ENCODE measurements at regions not wholly inside any gene's neighbourhood (a gene's known extent, or its start where the extent isn't known, plus 50 kb on each side); places are given as distances from the start of the nearest gene placed in this dataset.

DNA sequence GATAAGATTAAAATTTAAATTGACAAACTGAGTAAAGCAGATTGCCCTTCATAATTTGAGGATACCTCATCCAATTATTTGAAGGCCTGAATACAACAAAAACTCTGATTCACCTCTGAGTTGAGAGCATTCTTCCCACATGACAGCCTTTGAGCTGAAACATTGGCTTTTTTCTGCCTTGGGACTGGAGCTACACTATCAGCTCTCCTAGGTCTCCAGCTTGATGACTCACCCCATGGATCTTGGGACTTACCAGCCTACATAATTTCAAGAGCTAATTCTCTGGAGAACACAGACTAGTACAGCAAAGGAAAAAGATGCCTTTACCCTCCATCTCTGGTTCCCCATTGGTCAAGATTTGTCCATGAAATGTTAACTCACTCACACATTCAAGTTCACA lies 555.1 kb downstream of the FOXG1 start:
- TF ChIP-seq CTCF (IDR thresholded peaks at IDR 0.05; ENCODE audit: low read depth, low read length): no peak
- TF ChIP-seq EZH2phosphoT487 (IDR thresholded peaks at IDR 0.05; ENCODE audit: low read depth): no peak

Data from OCI-LY3 (cell line).